ENCODE measurements at regions not wholly inside any gene's neighbourhood (a gene's known extent, or its start where the extent isn't known, plus 50 kb on each side); places are given as distances from the start of the nearest gene placed in this dataset.
"Not testable (repeated sequence)": the region's sequence is repeated elsewhere in the genome, so short reads cannot be mapped to it uniquely, and the experiment has no call there.

GRCh38 chr1:221548942-221549341 lies 192.9 kb downstream of the DUSP10 start:
- DNase-seq, result no peak

GRCh38 chr1:221549815-221550214 lies 192.1 kb downstream of the DUSP10 start:
- no peak for DNase-seq

GRCh38 chr1:221552792-221553191 lies 189.1 kb downstream of the DUSP10 start:
- not testable (repeated sequence) for DNase-seq

GRCh38 chr1:221555689-221556433 lies 186.0 kb downstream of the DUSP10 start:
- DNase-seq, result no peak

- DNase-seq, result no peak
Observed at GRCh38 chr1:221556435-221556834, 185.5 kb downstream of the DUSP10 start.

- DNase-seq, result no peak
Observed at GRCh38 chr1:221557013-221557412, 184.9 kb downstream of the DUSP10 start.

- DNase-seq, result no peak
Observed at GRCh38 chr1:221558396-221558795, 183.5 kb downstream of the DUSP10 start.

- DNase-seq, result no peak
Observed at GRCh38 chr1:221559911-221560310, 182.0 kb downstream of the DUSP10 start.

GRCh38 chr1:221562542-221563475 lies 179.1 kb downstream of the DUSP10 start:
- DNase-seq, result no peak

- DNase-seq, result no peak
Observed at GRCh38 chr1:221563476-221563921, 178.4 kb downstream of the DUSP10 start.

GRCh38 chr1:221564891-221565290 lies 177.0 kb downstream of the DUSP10 start:
- DNase-seq, result no peak

GRCh38 chr1:221565711-221566110 lies 176.2 kb downstream of the DUSP10 start:
- no peak for DNase-seq

- DNase-seq, result no peak
Observed at GRCh38 chr1:221567859-221568507, 173.9 kb downstream of the DUSP10 start.

GRCh38 chr1:221573756-221574155 lies 168.1 kb downstream of the DUSP10 start:
- DNase-seq, result no peak

GRCh38 chr1:221574529-221574928 lies 167.4 kb downstream of the DUSP10 start:
- no peak for DNase-seq

GRCh38 chr1:221575605-221576004 lies 166.3 kb downstream of the DUSP10 start:
- no peak for DNase-seq

- no peak for DNase-seq
Observed at GRCh38 chr1:221576268-221576667, 165.6 kb downstream of the DUSP10 start.

GRCh38 chr1:221583465-221583864 lies 158.4 kb downstream of the DUSP10 start:
- no peak for DNase-seq

GRCh38 chr1:221587013-221587412 lies 154.9 kb downstream of the DUSP10 start:
- not testable (repeated sequence) for DNase-seq

GRCh38 chr1:221591250-221591649 lies 150.6 kb downstream of the DUSP10 start:
- DNase-seq, result not testable (repeated sequence)

GRCh38 chr1:221594576-221594975 lies 147.3 kb downstream of the DUSP10 start:
- no peak for DNase-seq

- DNase-seq, result no peak
Observed at GRCh38 chr1:221598122-221598521, 143.8 kb downstream of the DUSP10 start.

- no peak for DNase-seq
Observed at GRCh38 chr1:221601166-221601565, 140.7 kb downstream of the DUSP10 start.
